ENCODE measurements at regions not wholly inside any gene's neighbourhood (a gene's known extent, or its start where the extent isn't known, plus 50 kb on each side); places are given as distances from the start of the nearest gene placed in this dataset.

GRCh38 chr2:2860589-2861300, 516.9 kb downstream of the EIPR1 start:
- Histone ChIP-seq H3K9me3 (no peaks in the 10 kb centered on the region), H3K4me1 (no peaks in the 10 kb centered on the region), H3K4me3 (no peak overlapping the region), H3K27me3 (no peaks in the 10 kb centered on the region), H3K36me3 (no peaks in the 10 kb centered on the region), H3K27ac (no peak overlapping the region)
- in situ Hi-C loops (cut with MboI; ENCODE audit: low sequenced_read_pairs in 4 of 4) (no loop called here), intact Hi-C loops (cut with DNase I; ENCODE audit: low total_unique reads) (no loop called here)
- TF ChIP-seq, protein P1, sequence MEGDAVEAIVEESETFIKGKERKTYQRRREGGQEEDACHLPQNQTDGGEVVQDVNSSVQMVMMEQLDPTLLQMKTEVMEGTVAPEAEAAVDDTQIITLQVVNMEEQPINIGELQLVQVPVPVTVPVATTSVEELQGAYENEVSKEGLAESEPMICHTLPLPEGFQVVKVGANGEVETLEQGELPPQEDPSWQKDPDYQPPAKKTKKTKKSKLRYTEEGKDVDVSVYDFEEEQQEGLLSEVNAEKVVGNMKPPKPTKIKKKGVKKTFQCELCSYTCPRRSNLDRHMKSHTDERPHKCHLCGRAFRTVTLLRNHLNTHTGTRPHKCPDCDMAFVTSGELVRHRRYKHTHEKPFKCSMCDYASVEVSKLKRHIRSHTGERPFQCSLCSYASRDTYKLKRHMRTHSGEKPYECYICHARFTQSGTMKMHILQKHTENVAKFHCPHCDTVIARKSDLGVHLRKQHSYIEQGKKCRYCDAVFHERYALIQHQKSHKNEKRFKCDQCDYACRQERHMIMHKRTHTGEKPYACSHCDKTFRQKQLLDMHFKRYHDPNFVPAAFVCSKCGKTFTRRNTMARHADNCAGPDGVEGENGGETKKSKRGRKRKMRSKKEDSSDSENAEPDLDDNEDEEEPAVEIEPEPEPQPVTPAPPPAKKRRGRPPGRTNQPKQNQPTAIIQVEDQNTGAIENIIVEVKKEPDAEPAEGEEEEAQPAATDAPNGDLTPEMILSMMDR (IDR thresholded peaks at IDR 0.05 in 4 of 5, conservative IDR thresholded peaks at IDR 0.05 in 1 of 5) = no peak
- TF ChIP-seq POLR2A (IDR thresholded peaks at IDR 0.05) = no peak
- ATAC-seq = no peak
- DNase-seq = no peak

DNA sequence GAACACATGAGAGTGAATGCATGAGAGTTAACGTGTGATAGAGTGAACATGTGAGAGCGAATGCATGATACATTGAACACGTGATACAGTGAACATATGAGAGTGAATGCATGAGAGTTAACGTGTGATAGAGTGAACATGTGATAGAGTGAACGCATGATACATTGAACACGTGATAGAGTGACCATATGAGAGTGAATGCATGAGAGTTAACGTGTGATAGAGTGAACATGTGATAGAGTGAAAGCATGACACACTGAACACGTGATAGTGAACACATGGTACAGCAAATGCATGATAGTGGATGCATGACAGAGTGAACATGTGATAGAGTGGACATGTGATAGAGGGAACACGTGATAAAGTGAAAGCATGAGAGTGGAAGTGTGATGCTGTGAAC, 517.9 kb downstream of the EIPR1 start:
- Histone ChIP-seq H3K4me1 (no peaks in the 10 kb centered on the region), H3K27me3 (no peaks in the 10 kb centered on the region), H3K4me3 (no peak overlapping the region), H3K9me3 (no peaks in the 10 kb centered on the region), H3K27ac (no peak overlapping the region), H3K36me3 (no peaks in the 10 kb centered on the region)
- ATAC-seq = no peak
- in situ Hi-C loops (cut with MboI; ENCODE audit: low sequenced_read_pairs in 4 of 4) = no loop called here
- intact Hi-C loops (cut with DNase I; ENCODE audit: low total_unique reads) = no loop called here
- TF ChIP-seq, protein P1 (IDR thresholded peaks at IDR 0.05 in 4 of 5, conservative IDR thresholded peaks at IDR 0.05 in 1 of 5) = no peak
- no peak for TF ChIP-seq POLR2A (IDR thresholded peaks at IDR 0.05)
- no peak for DNase-seq

GRCh38 chr2:2859164-2859563, 518.5 kb downstream of the EIPR1 start:
- Histone ChIP-seq H3K4me3 (no peak overlapping the region), H3K27me3 (no peaks in the 10 kb centered on the region), H3K36me3 (no peaks in the 10 kb centered on the region), H3K27ac (no peak overlapping the region), H3K9me3 (no peaks in the 10 kb centered on the region), H3K4me1 (no peaks in the 10 kb centered on the region)
- DNase-seq (no peak), ATAC-seq (no peak)
- no peak for TF ChIP-seq POLR2A (IDR thresholded peaks at IDR 0.05)
- TF ChIP-seq, protein P1 (IDR thresholded peaks at IDR 0.05 in 4 of 5, conservative IDR thresholded peaks at IDR 0.05 in 1 of 5) = no peak
- intact Hi-C loops (cut with DNase I; ENCODE audit: low total_unique reads) = no loop called here
- in situ Hi-C loops (cut with MboI; ENCODE audit: low sequenced_read_pairs in 4 of 4) = no loop called here

GRCh38 chr2:2856723-2857415, 520.7 kb downstream of the EIPR1 start:
- intact Hi-C loops (cut with DNase I; ENCODE audit: low total_unique reads) = no loop called here
- Histone ChIP-seq H3K4me3 (no peak overlapping the region), H3K36me3 (no peaks in the 10 kb centered on the region), H3K9me3 (no peaks in the 10 kb centered on the region), H3K27me3 (no peaks in the 10 kb centered on the region), H3K27ac (no peak overlapping the region), H3K4me1 (no peaks in the 10 kb centered on the region)
- TF ChIP-seq, protein P1 (IDR thresholded peaks at IDR 0.05 in 4 of 5, conservative IDR thresholded peaks at IDR 0.05 in 1 of 5) = no peak
- no peak for TF ChIP-seq POLR2A (IDR thresholded peaks at IDR 0.05)
- in situ Hi-C loops (cut with MboI; ENCODE audit: low sequenced_read_pairs in 4 of 4) = no loop called here
- ATAC-seq (no peak), DNase-seq (no peak)

Data from gastrocnemius medialis (tissue), 4 donors.